ENCODE measurements at regions not wholly inside any gene's neighbourhood (a gene's known extent, or its start where the extent isn't known, plus 50 kb on each side); places are given as distances from the start of the nearest gene placed in this dataset.

DNA sequence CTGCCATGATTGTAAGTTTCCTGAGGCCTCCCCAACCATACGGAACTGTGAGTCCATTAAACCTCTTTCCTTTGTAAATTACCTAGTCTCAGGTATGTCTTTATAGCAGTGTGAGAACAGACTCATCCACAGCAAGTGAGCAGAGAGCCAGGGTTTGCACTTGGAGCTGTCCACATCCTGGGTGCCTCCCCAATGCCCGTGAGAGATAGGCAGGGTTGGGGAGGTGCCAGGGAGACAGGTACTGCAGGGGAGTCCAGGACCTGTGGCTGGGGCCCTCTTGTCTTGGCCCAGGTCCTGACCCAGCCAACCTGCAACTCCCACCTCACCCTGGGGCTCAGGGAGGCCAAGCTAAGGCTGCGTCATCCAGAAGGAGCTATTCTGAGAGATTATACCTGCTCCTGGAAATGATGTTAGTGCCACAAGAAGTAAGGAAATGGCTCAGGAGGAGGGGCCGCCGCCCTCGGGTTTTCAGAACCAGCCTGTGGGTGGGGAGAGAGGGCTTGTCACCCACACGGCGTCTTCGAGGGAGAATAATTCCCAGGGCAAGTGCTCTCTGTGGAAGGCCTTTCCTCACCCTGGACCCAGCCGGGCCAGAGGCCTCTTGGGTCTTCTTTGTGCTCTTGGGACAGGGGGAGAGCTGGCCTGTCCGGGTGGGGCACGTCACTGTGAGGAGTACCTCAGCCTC lies 66.5 kb downstream of the ADRA2C start:
- TF ChIP-seq, protein P1, sequence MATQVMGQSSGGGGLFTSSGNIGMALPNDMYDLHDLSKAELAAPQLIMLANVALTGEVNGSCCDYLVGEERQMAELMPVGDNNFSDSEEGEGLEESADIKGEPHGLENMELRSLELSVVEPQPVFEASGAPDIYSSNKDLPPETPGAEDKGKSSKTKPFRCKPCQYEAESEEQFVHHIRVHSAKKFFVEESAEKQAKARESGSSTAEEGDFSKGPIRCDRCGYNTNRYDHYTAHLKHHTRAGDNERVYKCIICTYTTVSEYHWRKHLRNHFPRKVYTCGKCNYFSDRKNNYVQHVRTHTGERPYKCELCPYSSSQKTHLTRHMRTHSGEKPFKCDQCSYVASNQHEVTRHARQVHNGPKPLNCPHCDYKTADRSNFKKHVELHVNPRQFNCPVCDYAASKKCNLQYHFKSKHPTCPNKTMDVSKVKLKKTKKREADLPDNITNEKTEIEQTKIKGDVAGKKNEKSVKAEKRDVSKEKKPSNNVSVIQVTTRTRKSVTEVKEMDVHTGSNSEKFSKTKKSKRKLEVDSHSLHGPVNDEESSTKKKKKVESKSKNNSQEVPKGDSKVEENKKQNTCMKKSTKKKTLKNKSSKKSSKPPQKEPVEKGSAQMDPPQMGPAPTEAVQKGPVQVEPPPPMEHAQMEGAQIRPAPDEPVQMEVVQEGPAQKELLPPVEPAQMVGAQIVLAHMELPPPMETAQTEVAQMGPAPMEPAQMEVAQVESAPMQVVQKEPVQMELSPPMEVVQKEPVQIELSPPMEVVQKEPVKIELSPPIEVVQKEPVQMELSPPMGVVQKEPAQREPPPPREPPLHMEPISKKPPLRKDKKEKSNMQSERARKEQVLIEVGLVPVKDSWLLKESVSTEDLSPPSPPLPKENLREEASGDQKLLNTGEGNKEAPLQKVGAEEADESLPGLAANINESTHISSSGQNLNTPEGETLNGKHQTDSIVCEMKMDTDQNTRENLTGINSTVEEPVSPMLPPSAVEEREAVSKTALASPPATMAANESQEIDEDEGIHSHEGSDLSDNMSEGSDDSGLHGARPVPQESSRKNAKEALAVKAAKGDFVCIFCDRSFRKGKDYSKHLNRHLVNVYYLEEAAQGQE (IDR thresholded peaks at IDR 0.05; ENCODE audit: insufficient read depth in 1 of 2, low read depth in 2 of 2, low read length in 2 of 2): no peak
- TF ChIP-seq TAF1 (IDR thresholded peaks at IDR 0.05; ENCODE audit: borderline replicate concordance, insufficient read depth, low read length) (no peak), FOXP2 (optimal IDR thresholded peaks at IDR 0.05; ENCODE audit: borderline replicate concordance, extremely low read depth, extremely low read length, insufficient read depth) (no peak), POLR2AphosphoS5 (IDR thresholded peaks at IDR 0.05; ENCODE audit: low read depth, low read length) (no peak)

All from PFSK-1 (cell line).